Mesenchymal stem cell (in vitro differentiated cells and primary cell): ENCODE measurements at regions not wholly inside any gene's neighbourhood (a gene's known extent, or its start where the extent isn't known, plus 50 kb on each side); places are given as distances from the start of the nearest gene placed in this dataset.
"Not testable (repeated sequence)": the region's sequence is repeated elsewhere in the genome, so short reads cannot be mapped to it uniquely, and the experiment has no call there.

Experiments
- DNase-seq: peaks from one replicate; pipeline ENCODE4 v3.0.0-alpha.2; 2013
- H2AFZ ChIP-seq: one replicate; pipeline ENCODE4 v1.6.1; 2013; ENCODE audit warnings: low read depth, mild to moderate bottlenecking, control low read depth, inconsistent platforms, low read length, moderate library complexity
- H2AK5ac ChIP-seq: 2 replicates; pipeline ENCODE4 v1.6.1; 2013; ENCODE audit warnings: low read length, moderate library complexity, mild to moderate bottlenecking, inconsistent platforms; ENCODE audit not compliant: severe bottlenecking
- H2BK120ac ChIP-seq: one replicate; pipeline ENCODE4 v1.6.1; 2013; ENCODE audit warnings: low read depth, mild to moderate bottlenecking, inconsistent platforms, low read length, moderate library complexity
- H2BK12ac ChIP-seq, 2 experiments: one replicate each; pipeline ENCODE4 v1.6.1; 2013; ENCODE audit warnings: inconsistent platforms in 2 of 2, low read length in 2 of 2, mild to moderate bottlenecking in 2 of 2, moderate library complexity in 2 of 2, control low read depth in 1 of 2
- H2BK15ac ChIP-seq: one replicate; pipeline ENCODE4 v1.6.1; 2013; ENCODE audit warnings: mild to moderate bottlenecking, low read depth, inconsistent platforms; ENCODE audit not compliant: poor library complexity, severe bottlenecking
- H2BK5ac ChIP-seq: 2 replicates; pipeline ENCODE4 v1.6.1; 2013; ENCODE audit warnings: low read depth, mild to moderate bottlenecking, low read length, control low read depth, inconsistent platforms; ENCODE audit not compliant: poor library complexity, severe bottlenecking
- H3K14ac ChIP-seq, 2 experiments: one replicate each; pipeline ENCODE4 v1.6.1; 2013; ENCODE audit warnings: inconsistent platforms in 2 of 2, low read length in 2 of 2, control low read depth in 1 of 2, mild to moderate bottlenecking in 1 of 2, moderate library complexity in 1 of 2
- H3K18ac ChIP-seq, 2 experiments: one replicate each; pipeline ENCODE4 v1.6.1; 2013; ENCODE audit warnings: inconsistent platforms in 2 of 2, low read length in 2 of 2, control low read depth in 1 of 2, low read depth in 1 of 2, mild to moderate bottlenecking in 1 of 2
- H3K23ac ChIP-seq, 2 experiments: one replicate each; pipeline ENCODE4 v1.6.1; 2013; ENCODE audit warnings: inconsistent platforms in 2 of 2, low read length in 2 of 2, mild to moderate bottlenecking in 2 of 2, moderate library complexity in 2 of 2, control low read depth in 1 of 2
- H3K27ac ChIP-seq: 2 replicates; pipeline ENCODE4 v1.5.1; 2013; ENCODE audit warnings: mild to moderate bottlenecking, moderate library complexity, low read length, control low read depth, inconsistent platforms; ENCODE audit not compliant: poor library complexity, severe bottlenecking
- H3K27me3 ChIP-seq, 2 experiments: 2 replicates each; pipeline versions ENCODE4 v1.6.1 to v1.7.0; 2013; ENCODE audit warnings: low read length in 2 of 2, mild to moderate bottlenecking in 2 of 2, moderate library complexity in 2 of 2, control low read depth in 1 of 2, inconsistent platforms in 1 of 2; ENCODE audit not compliant: control insufficient read depth in 1 of 2, insufficient read depth in 1 of 2
- H3K36me3 ChIP-seq, 2 experiments: 2 replicates each; pipeline versions ENCODE4 v1.6.1 to v1.7.0; 2013; ENCODE audit warnings: low read length in 2 of 2, control low read depth in 1 of 2, inconsistent platforms in 1 of 2, low read depth in 1 of 2, mild to moderate bottlenecking in 1 of 2; ENCODE audit not compliant: insufficient read depth in 2 of 2, control insufficient read depth in 1 of 2
- H3K4ac ChIP-seq, 2 experiments: one replicate each; pipeline ENCODE4 v1.6.1; 2013; ENCODE audit warnings: inconsistent platforms in 2 of 2, low read length in 2 of 2, mild to moderate bottlenecking in 2 of 2, moderate library complexity in 2 of 2, control low read depth in 1 of 2, low read depth in 1 of 2
- H3K4me1 ChIP-seq: 2 replicates; pipeline ENCODE4 v1.6.1; 2013; ENCODE audit warnings: low read depth, low read length, control low read depth; ENCODE audit not compliant: control insufficient read depth, insufficient read depth
- H3K4me2 ChIP-seq: 2 replicates; pipeline ENCODE4 v1.6.1; 2013; ENCODE audit warnings: low read length, mild to moderate bottlenecking, inconsistent platforms; ENCODE audit not compliant: poor library complexity, severe bottlenecking
- H3K4me3 ChIP-seq, 2 experiments: 2 replicates each; pipeline versions ENCODE4 v1.5.1 to v1.7.0; 2013; ENCODE audit warnings: low read length in 2 of 2, mild to moderate bottlenecking in 2 of 2, control low read depth in 1 of 2, low read depth in 1 of 2; ENCODE audit not compliant: insufficient read depth in 1 of 2
- H3K79me1 ChIP-seq: replicated peaks from 2 replicates; pipeline ENCODE4 v1.6.1; 2013; ENCODE audit warnings: mild to moderate bottlenecking, control low read depth, low read length, inconsistent platforms; ENCODE audit not compliant: poor library complexity, severe bottlenecking
- H3K9ac ChIP-seq: 2 replicates; pipeline ENCODE4 v1.7.0; 2013; ENCODE audit warnings: mild to moderate bottlenecking, low read length, moderate library complexity
- H3K9me3 ChIP-seq: 2 replicates; pipeline ENCODE4 v1.7.0; 2013; ENCODE audit warnings: mild to moderate bottlenecking, low read length; ENCODE audit not compliant: control insufficient read depth
- H4K8ac ChIP-seq: one replicate; pipeline ENCODE4 v1.6.1; 2013; ENCODE audit warnings: inconsistent platforms, mild to moderate bottlenecking, low read length, moderate library complexity
- H4K91ac ChIP-seq: one replicate; pipeline ENCODE4 v1.6.1; 2013; ENCODE audit warnings: mild to moderate bottlenecking, low read length, inconsistent platforms
- WGBS: methylation state at CpG from one replicate; pipeline ENCODE4 v1.1.7; 2013; ENCODE audit warnings: mixed read lengths; 5-methylcytosine and 5-hydroxymethylcytosine counted together

- not testable (repeated sequence) for H3K4me1 ChIP-seq, H3K4ac ChIP-seq, H2AK5ac ChIP-seq, H3K4me2 ChIP-seq, H3K27ac ChIP-seq, H3K9ac ChIP-seq, H4K91ac ChIP-seq, H3K4me3 ChIP-seq, H3K9me3 ChIP-seq, H4K8ac ChIP-seq, DNase-seq, H3K14ac ChIP-seq, H3K79me1 ChIP-seq, H3K23ac ChIP-seq, H3K18ac ChIP-seq, H2BK5ac ChIP-seq, H2BK120ac ChIP-seq, H2BK12ac ChIP-seq, H2BK15ac ChIP-seq, H2AFZ ChIP-seq, H3K36me3 ChIP-seq
- 82% methylated on average over 12 of the region's 16 CpGs for WGBS
- peaks cover 19 to 21% of the 10 kb centered on the region in 2 experiments for H3K27me3 ChIP-seq
These were observed 157.4 kb downstream of the GPX5 start for GRCh38 chr6:28682956-28683685.

DNA sequence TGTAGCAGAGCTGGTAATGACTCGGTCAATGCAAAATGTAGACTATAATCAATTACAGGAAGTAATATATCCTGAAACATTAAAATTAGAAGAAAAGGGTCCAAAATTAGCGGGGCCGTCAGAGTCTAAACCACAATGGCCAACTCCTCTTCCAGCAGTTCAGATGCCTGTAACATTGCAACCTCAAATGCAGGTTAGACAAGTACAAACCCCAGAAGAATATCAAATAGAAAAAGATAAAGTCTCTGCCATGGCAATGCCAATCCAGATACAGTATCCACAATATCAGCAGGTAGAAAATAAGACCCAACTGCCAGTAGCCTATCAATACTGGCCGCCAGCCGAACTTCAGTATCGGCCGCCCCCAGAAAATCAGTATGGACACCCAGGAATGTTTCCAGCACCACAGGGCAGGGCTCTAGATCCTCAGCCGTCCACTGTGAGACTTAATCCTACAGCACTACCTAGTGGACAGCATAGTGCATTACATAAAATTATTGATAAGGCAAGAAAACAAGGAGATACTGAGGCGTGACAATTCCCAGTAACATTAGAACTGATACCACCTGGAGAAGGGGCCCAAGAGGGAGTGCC is 158.4 kb downstream of the GPX5 start:
- Histone ChIP-seq H3K4me3 (no peak overlapping the region), H3K4me2 (no peak overlapping the region), H2AK5ac (no peak overlapping the region), H3K27me3 (peaks cover 19 to 25% of the 10 kb centered on the region in 2 experiments), H3K4ac (no peak overlapping the region), H3K14ac (no peak overlapping the region), H3K23ac (no peak overlapping the region), H2BK5ac (no peak overlapping the region), H3K36me3 (no peaks in the 10 kb centered on the region), H3K79me1 (no peaks in the 10 kb centered on the region), H3K4me1 (no peaks in the 10 kb centered on the region), H3K9ac (no peak overlapping the region), H3K27ac (no peak overlapping the region), H2AFZ (no peak overlapping the region), H3K18ac (no peak overlapping the region), H3K9me3 (no peaks in the 10 kb centered on the region), H2BK15ac (no peak overlapping the region), H4K91ac (no peak overlapping the region), H4K8ac (no peak overlapping the region), H2BK12ac (no peak overlapping the region), H2BK120ac (no peak overlapping the region)
- peak; percentile 58 for DNase-seq
- 66% methylated on average over 7 of the region's 9 CpGs for WGBS

DNA sequence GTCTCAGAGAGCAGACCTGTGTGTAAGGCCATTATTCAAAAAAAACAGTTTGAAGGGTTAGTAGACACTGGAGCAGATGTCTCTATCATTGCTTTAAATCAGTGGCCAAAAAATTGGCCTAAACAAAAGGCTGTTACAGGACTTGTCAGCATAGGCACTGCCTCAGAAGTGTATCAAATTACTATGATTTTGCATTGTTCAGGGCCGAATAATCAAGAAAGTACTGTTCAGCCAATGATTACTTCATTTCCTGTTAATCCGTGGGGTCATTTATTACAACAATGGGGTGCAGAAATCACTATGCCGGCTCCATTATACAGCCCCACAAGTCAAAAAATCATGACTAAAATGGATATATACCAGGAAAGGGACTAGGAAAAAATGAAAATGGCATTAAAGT is 160.3 kb downstream of the GPX5 start:
- H3K9ac ChIP-seq, result peak overlapping the region; percentile 72
- not testable (repeated sequence) for H3K23ac ChIP-seq, H2AFZ ChIP-seq, H3K18ac ChIP-seq, H2BK120ac ChIP-seq, H3K4ac ChIP-seq, H2BK5ac ChIP-seq, H2BK12ac ChIP-seq, H2AK5ac ChIP-seq, H3K36me3 ChIP-seq, H3K9me3 ChIP-seq, H3K14ac ChIP-seq, H3K79me1 ChIP-seq, H2BK15ac ChIP-seq, H3K4me2 ChIP-seq, DNase-seq, H4K8ac ChIP-seq, H4K91ac ChIP-seq, H3K27ac ChIP-seq, H3K4me1 ChIP-seq
- peaks cover 19 to 29% of the 10 kb centered on the region in 2 experiments for H3K27me3 ChIP-seq
- peak overlapping the region in 1 of 2 experiments; percentile 55 for H3K4me3 ChIP-seq
- WGBS, result 70% methylated on average over 1 of the region's 3 CpGs

- not testable (repeated sequence) for H3K4me2 ChIP-seq, H4K8ac ChIP-seq, H2BK12ac ChIP-seq, H3K18ac ChIP-seq, H2BK15ac ChIP-seq, H3K14ac ChIP-seq, H3K79me1 ChIP-seq, H3K4me1 ChIP-seq, H2AFZ ChIP-seq, H4K91ac ChIP-seq, H3K27ac ChIP-seq, H3K9me3 ChIP-seq, H3K23ac ChIP-seq, H3K36me3 ChIP-seq, H2BK5ac ChIP-seq, H2BK120ac ChIP-seq, H3K4ac ChIP-seq, H2AK5ac ChIP-seq
- peaks cover 18 to 29% of the 10 kb centered on the region in 2 experiments for H3K27me3 ChIP-seq
- peak overlapping the region; percentile 72 for H3K9ac ChIP-seq
- peak overlapping the region in 1 of 2 experiments; percentile 55 for H3K4me3 ChIP-seq
- DNase-seq, result peak; percentile 74
- WGBS, result under 1% methylated on average over 8 of the region's 11 CpGs
These were observed 160.9 kb downstream of the GPX5 start for GRCh38 chr6:28686446-28687027.
